MCF 10A (cell line): ENCODE measurements at regions not wholly inside any gene's neighbourhood (a gene's known extent, or its start where the extent isn't known, plus 50 kb on each side); places are given as distances from the start of the nearest gene placed in this dataset.

Experiments used
- BruUV-seq: library from RNA; stranded (reverse); fragments of 400-500 nt; replicated peaks from 2 replicates; lab custom pipeline; 2021; lab: Mats Ljungman, UMichigan
- CTCF ChIA-PET: fragments of 300-600 bp; sonication (Branson Sonifier 250); formaldehyde crosslinking; extraction: SDS; loops from one replicate; lab custom pipeline; 2021; ENCODE audit warnings: antibody characterized with exemption, inconsistent platforms; lab: Yijun Ruan, JAX
- POLR2A ChIA-PET: fragments of 300-600, 350-650 bp; sonication (Branson Sonifier 250); formaldehyde crosslinking; extraction: SDS; loops from one replicate; lab custom pipeline; 2020; ENCODE audit warnings: antibody characterized with exemption, inconsistent platforms; lab: Yijun Ruan, JAX
- DNase-seq: peaks from one replicate; pipeline ENCODE4 v3.0.0-alpha.2; 2018; ENCODE audit not compliant: unreplicated experiment
- H3K27ac Mint-ChIP-seq: one replicate; pipeline ENCODE4 v1.8.0; 2022; ENCODE audit warnings: mild to moderate bottlenecking, low read depth, mixed read lengths; ENCODE audit not compliant: unreplicated experiment
- H3K27me3 Mint-ChIP-seq: one replicate; pipeline ENCODE4 v1.8.0; 2022; ENCODE audit warnings: mixed read lengths; ENCODE audit not compliant: insufficient read depth, unreplicated experiment
- H3K36me3 Mint-ChIP-seq: one replicate; pipeline ENCODE4 v1.8.0; 2022; ENCODE audit warnings: mild to moderate bottlenecking, moderate library complexity, mixed read lengths; ENCODE audit not compliant: insufficient read depth, unreplicated experiment
- H3K4me1 Mint-ChIP-seq: one replicate; pipeline ENCODE4 v1.8.0; 2022; ENCODE audit warnings: mixed read lengths; ENCODE audit not compliant: insufficient read depth, unreplicated experiment
- H3K4me3 Mint-ChIP-seq: one replicate; pipeline ENCODE4 v1.8.0; 2022; ENCODE audit warnings: mild to moderate bottlenecking, moderate library complexity, mixed read lengths; ENCODE audit not compliant: unreplicated experiment
- H3K9me3 Mint-ChIP-seq: one replicate; pipeline ENCODE4 v1.8.0; 2022; ENCODE audit warnings: mixed read lengths; ENCODE audit not compliant: unreplicated experiment
- CTCF ChIP-seq: fragments of 200-600 bp; IDR thresholded peaks from one replicate; pipeline ENCODE4 v1.8.0; 2022; ENCODE audit warnings: antibody characterized with exemption, mild to moderate bottlenecking; ENCODE audit not compliant: unreplicated experiment
- intact Hi-C: fragments of 100-400 bp; cut with micrococcal nuclease; formaldehyde crosslinking; loops from 2 replicates; pipeline ENCODE4 v1.14.1; 2022

GRCh38 chr13:105658431-105658830, 877.0 kb downstream of the EFNB2 start:
- BruUV-seq, result no TSS peak
- H3K36me3 Mint-ChIP-seq, result no peaks in the 10 kb centered on the region
- no peak overlapping the region for H3K4me3 Mint-ChIP-seq

GRCh38 chr13:105655046-105655445, 880.4 kb downstream of the EFNB2 start:
- intact Hi-C loops, result no loop called here
- peaks cover 11% of the 10 kb centered on the region for H3K4me1 Mint-ChIP-seq
- no peaks in the 10 kb centered on the region for H3K36me3 Mint-ChIP-seq
- CTCF ChIA-PET, result interaction anchor here (0.5 kb wide), 1 partner anchor 699 kb away, joined by 6 read pairs; no protein-coding TSS in a partner anchor
- no peaks in the 10 kb centered on the region for H3K27me3 Mint-ChIP-seq
- no peaks in the 10 kb centered on the region for H3K9me3 Mint-ChIP-seq
- peak overlapping the region; percentile 34 for H3K27ac Mint-ChIP-seq
- peak; percentile 73 for DNase-seq
- H3K4me3 Mint-ChIP-seq, result no peak overlapping the region
- TF ChIP-seq CTCF, result no peak
- BruUV-seq, result no TSS peak
- POLR2A ChIA-PET, result interaction anchor here (0.6 to 0.7 kb wide), 2 partner anchors 57 to 67 kb away, joined by 3 read pairs; no protein-coding TSS in a partner anchor

More at GRCh38 chr13:105658431-105658830, 877.0 kb downstream of the EFNB2 start:
- H3K27me3 Mint-ChIP-seq, result no peaks in the 10 kb centered on the region
- H3K4me1 Mint-ChIP-seq, result peaks cover 11% of the 10 kb centered on the region
- intact Hi-C loops, result no loop called here
- TF ChIP-seq CTCF, result no peak
- DNase-seq, result no peak
- H3K9me3 Mint-ChIP-seq, result no peaks in the 10 kb centered on the region
- CTCF ChIA-PET, result no interaction called here
- POLR2A ChIA-PET, result no interaction called here
- no peak overlapping the region for H3K27ac Mint-ChIP-seq

GRCh38 chr13:105643966-105644365, 891.5 kb downstream of the EFNB2 start:
- Mint-ChIP-seq H3K27me3 (no peaks in the 10 kb centered on the region), H3K27ac (no peak overlapping the region), H3K36me3 (no peaks in the 10 kb centered on the region), H3K4me3 (no peak overlapping the region), H3K9me3 (no peaks in the 10 kb centered on the region), H3K4me1 (no peaks in the 10 kb centered on the region)
- BruUV-seq, result no TSS peak
- DNase-seq, result no peak
- intact Hi-C loops, result no loop called here
- ChIA-PET POLR2A (no interaction called here), CTCF (no interaction called here)
- no peak for TF ChIP-seq CTCF

- no peak for TF ChIP-seq CTCF
- Mint-ChIP-seq H3K36me3 (no peaks in the 10 kb centered on the region), H3K27ac (no peak overlapping the region), H3K4me3 (no peak overlapping the region), H3K9me3 (no peaks in the 10 kb centered on the region), H3K4me1 (no peaks in the 10 kb centered on the region), H3K27me3 (no peaks in the 10 kb centered on the region)
- no TSS peak for BruUV-seq
- DNase-seq, result no peak
- CTCF ChIA-PET, result no interaction called here
- intact Hi-C loops, result no loop called here
- POLR2A ChIA-PET, result no interaction called here
Measured at GRCh38 chr13:105642511-105642958, 892.9 kb downstream of the EFNB2 start.
